ENCODE measurements at regions not wholly inside any gene's neighbourhood (a gene's known extent, or its start where the extent isn't known, plus 50 kb on each side); places are given as distances from the start of the nearest gene placed in this dataset.
"Not testable (repeated sequence)": the region's sequence is repeated elsewhere in the genome, so short reads cannot be mapped to it uniquely, and the experiment has no call there.

GRCh38 chr11:116325247-116325646, 447.5 kb downstream of the BUD13 start:
- intact Hi-C loops (cut with DNase I) = no loop called here
- no peak overlapping the region for H3K4me3 ChIP-seq
- no peak for DNase-seq (ENCODE audit: low spot score)
- no peaks in the 10 kb centered on the region for H3K4me1 ChIP-seq (replicated peaks)
- no peaks in the 10 kb centered on the region for H3K9me3 ChIP-seq
- WGBS = 80% methylated on average over 3 of the region's 3 CpGs
- no peak for TF ChIP-seq POLR2AphosphoS5 (IDR thresholded peaks at IDR 0.05)
- TF ChIP-seq POLR2A (IDR thresholded peaks at IDR 0.05) = no peak
- no peak for TF ChIP-seq CTCF (IDR thresholded peaks at IDR 0.05)
- H3K36me3 ChIP-seq = no peaks in the 10 kb centered on the region
- H3K27ac ChIP-seq = no peak overlapping the region
- no peaks in the 10 kb centered on the region for H3K27me3 ChIP-seq (replicated peaks; ENCODE audit: insufficient read depth)

DNA sequence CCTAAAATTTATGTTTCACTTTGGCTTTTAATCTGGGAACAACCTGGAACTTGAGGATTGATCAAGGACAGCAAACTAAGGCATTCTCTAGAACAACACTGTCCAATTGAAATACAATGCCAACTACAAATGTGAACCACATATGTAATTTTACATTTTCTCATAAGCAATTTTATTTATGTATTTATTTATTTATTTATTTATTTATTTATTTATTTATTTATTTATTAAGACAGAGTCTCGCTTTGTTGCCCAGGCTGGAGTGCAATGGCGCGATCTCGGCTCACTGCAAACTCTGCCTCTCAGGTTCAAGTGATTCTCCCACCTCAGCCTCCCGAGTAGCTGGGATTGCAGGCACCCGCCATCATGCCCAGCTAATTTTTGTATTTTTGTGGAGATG, 448.7 kb downstream of the BUD13 start:
- H3K27me3 ChIP-seq (replicated peaks; ENCODE audit: insufficient read depth); intact Hi-C loops (cut with DNase I); H3K36me3 ChIP-seq; H3K4me1 ChIP-seq (replicated peaks); H3K27ac ChIP-seq; H3K4me3 ChIP-seq; H3K9me3 ChIP-seq; DNase-seq (ENCODE audit: low spot score): not testable (repeated sequence)
- 96% methylated on average over 6 of the region's 6 CpGs for WGBS

DNA sequence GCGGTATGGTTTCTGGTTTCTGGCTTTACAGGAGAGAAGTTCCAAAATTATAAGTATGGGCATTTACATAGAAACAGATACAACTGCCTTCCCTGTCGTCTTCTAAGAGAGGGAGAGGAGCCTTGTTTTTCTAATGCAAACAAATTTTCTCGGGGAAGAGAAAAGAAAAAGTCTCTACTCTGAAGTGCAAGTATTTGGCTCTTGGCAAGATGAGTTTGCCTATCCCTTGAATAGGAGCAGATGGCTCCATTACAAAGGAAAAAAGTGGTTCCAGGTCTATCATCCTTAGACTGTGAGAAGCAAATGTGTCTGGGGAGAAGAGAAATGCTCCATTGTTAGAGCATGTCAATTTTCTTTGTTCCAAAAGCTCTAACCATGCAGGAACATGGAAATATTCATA, 455.6 kb downstream of the BUD13 start:
- no peaks in the 10 kb centered on the region for H3K4me1 ChIP-seq (replicated peaks)
- intact Hi-C loops (cut with DNase I) = no loop called here
- no peak overlapping the region for H3K4me3 ChIP-seq
- no peaks in the 10 kb centered on the region for H3K9me3 ChIP-seq
- no peak for TF ChIP-seq POLR2AphosphoS5 (IDR thresholded peaks at IDR 0.05)
- no peak for TF ChIP-seq CTCF (IDR thresholded peaks at IDR 0.05)
- TF ChIP-seq POLR2A (IDR thresholded peaks at IDR 0.05) = no peak
- no peaks in the 10 kb centered on the region for H3K36me3 ChIP-seq
- no peak for DNase-seq (ENCODE audit: low spot score)
- no peaks in the 10 kb centered on the region for H3K27me3 ChIP-seq (replicated peaks; ENCODE audit: insufficient read depth)
- H3K27ac ChIP-seq = no peak overlapping the region
- 47% methylated on average over 3 of the region's 3 CpGs for WGBS

DNA sequence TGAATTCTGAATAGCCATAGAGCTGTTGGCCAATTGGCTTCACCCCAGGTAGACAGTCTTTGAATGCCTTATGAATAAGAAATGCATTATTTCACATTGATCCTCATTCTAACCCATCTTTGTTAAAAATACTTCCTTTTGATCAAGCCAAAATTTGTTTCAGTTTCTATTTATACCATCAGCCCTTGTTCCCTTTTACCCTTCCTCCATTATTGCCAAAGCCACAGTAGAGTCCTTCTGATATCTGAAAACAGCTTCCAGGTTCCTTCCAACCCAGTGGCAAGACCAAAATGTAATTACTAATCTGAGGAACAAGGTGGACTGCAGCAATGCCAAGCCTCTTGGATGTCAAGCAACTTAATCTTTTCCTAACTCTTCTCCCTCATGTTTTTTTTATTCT, 458.8 kb downstream of the BUD13 start:
- TF ChIP-seq POLR2A (IDR thresholded peaks at IDR 0.05) (no peak), CTCF (IDR thresholded peaks at IDR 0.05) (no peak), POLR2AphosphoS5 (IDR thresholded peaks at IDR 0.05) (no peak)
- intact Hi-C loops (cut with DNase I) = no loop called here
- Histone ChIP-seq H3K4me3 (no peak overlapping the region), H3K9me3 (no peaks in the 10 kb centered on the region), H3K36me3 (no peaks in the 10 kb centered on the region), H3K27ac (no peak overlapping the region), H3K4me1 (replicated peaks) (no peaks in the 10 kb centered on the region), H3K27me3 (replicated peaks; ENCODE audit: insufficient read depth) (no peaks in the 10 kb centered on the region)
- no peak for DNase-seq (ENCODE audit: low spot score)

DNA sequence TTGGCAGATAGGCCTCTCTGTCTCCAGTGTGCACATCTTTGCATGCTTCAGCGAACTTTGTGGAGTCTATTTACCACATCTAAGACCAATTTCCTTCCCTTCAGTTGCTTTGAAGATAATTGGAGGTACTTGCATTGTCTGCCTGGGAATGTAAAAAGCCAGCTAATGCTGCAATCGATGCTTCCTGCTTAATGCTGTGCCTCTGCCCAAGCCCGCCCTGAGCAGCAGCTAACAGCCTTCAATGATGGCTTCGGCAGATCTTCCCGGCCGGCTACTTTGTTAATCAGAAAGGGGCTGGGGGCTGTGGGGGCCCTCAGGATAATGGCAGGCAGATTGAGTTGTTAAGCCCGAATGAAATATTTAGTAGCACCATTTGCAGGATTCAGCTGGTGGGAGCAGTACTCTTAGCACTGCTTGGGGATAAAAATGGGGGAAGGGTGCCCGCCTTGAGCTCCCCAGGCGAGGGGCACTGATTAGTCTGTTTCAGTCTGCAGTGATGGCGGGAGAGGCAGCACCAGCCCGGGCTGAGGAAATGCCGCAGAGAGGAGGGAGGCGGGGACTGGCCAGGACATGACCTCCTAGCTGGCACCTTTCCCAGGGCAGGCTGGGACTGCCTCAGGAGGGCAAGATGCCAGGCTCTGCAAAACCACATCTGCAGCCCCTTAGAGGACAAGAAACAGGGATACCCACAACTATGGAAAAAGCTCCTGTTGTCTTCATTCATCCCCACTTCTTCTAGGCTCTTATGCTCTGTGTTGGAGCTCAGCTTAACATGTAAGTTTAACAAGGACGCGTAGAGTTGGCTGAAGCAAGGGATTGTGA, 460.0 kb downstream of the BUD13 start:
- no peak overlapping the region for H3K4me3 ChIP-seq
- TF ChIP-seq CTCF (IDR thresholded peaks at IDR 0.05) = no peak
- TF ChIP-seq POLR2A (IDR thresholded peaks at IDR 0.05) = no peak
- no peak for TF ChIP-seq POLR2AphosphoS5 (IDR thresholded peaks at IDR 0.05)
- intact Hi-C loops (cut with DNase I) = no loop called here
- H3K9me3 ChIP-seq = no peaks in the 10 kb centered on the region
- H3K4me1 ChIP-seq (replicated peaks) = no peaks in the 10 kb centered on the region
- H3K27me3 ChIP-seq (replicated peaks; ENCODE audit: insufficient read depth) = no peaks in the 10 kb centered on the region
- H3K36me3 ChIP-seq = no peaks in the 10 kb centered on the region
- peak; percentile 41 for DNase-seq (ENCODE audit: low spot score)
- H3K27ac ChIP-seq = no peak overlapping the region
- 17% methylated on average over 15 of the region's 15 CpGs for WGBS

Data from prostate gland (tissue), 2 donors.